Femur (tissue), 1 donor: ENCODE measurements at regions not wholly inside any gene's neighbourhood (a gene's known extent, or its start where the extent isn't known, plus 50 kb on each side); places are given as distances from the start of the nearest gene placed in this dataset.

Experiments used
- DNase-seq: peaks from one replicate; pipeline ENCODE4 v3.0.0-alpha.2; 2017

- DNase-seq = no peak
These were observed 105.3 kb downstream of the FOXL1 start for GRCh38 chr16:86683441-86684194.

- DNase-seq = no peak
These were observed 106.7 kb downstream of the FOXL1 start for GRCh38 chr16:86685076-86685475.

GRCh38 chr16:86690970-86691369 is 112.6 kb downstream of the FOXL1 start:
- DNase-seq = no peak

GRCh38 chr16:86692426-86692825 is 114.1 kb downstream of the FOXL1 start:
- DNase-seq = no peak

GRCh38 chr16:86693033-86693432 is 114.7 kb downstream of the FOXL1 start:
- no peak for DNase-seq

- no peak for DNase-seq
These were observed 119.4 kb downstream of the FOXL1 start for GRCh38 chr16:86697715-86698114.

GRCh38 chr16:86700046-86700945 is 121.9 kb downstream of the FOXL1 start:
- no peak for DNase-seq

- DNase-seq = no peak
These were observed 123.1 kb downstream of the FOXL1 start for GRCh38 chr16:86701286-86701975.

GRCh38 chr16:86702824-86703588 is 124.7 kb downstream of the FOXL1 start:
- DNase-seq = no peak

GRCh38 chr16:86704516-86704915 is 126.2 kb downstream of the FOXL1 start:
- no peak for DNase-seq

GRCh38 chr16:86706726-86707125 is 128.4 kb downstream of the FOXL1 start:
- no peak for DNase-seq

GRCh38 chr16:86707171-86707570 is 128.8 kb downstream of the FOXL1 start:
- no peak for DNase-seq

- DNase-seq = no peak
These were observed 129.2 kb downstream of the FOXL1 start for GRCh38 chr16:86707581-86707980.

- no peak for DNase-seq
These were observed 130.1 kb downstream of the FOXL1 start for GRCh38 chr16:86708431-86708830.

GRCh38 chr16:86709103-86709502 is 130.8 kb downstream of the FOXL1 start:
- no peak for DNase-seq

- no peak for DNase-seq
These were observed 131.7 kb downstream of the FOXL1 start for GRCh38 chr16:86709902-86710601.

GRCh38 chr16:86710602-86710950 is 132.2 kb downstream of the FOXL1 start:
- DNase-seq = no peak

- DNase-seq = no peak
These were observed 134.0 kb downstream of the FOXL1 start for GRCh38 chr16:86712158-86713009.

GRCh38 chr16:86713021-86713631 is 134.8 kb downstream of the FOXL1 start:
- no peak for DNase-seq

- DNase-seq = no peak
These were observed 135.8 kb downstream of the FOXL1 start for GRCh38 chr16:86714166-86714565.

- no peak for DNase-seq
These were observed 138.3 kb downstream of the FOXL1 start for GRCh38 chr16:86716649-86717048.
